ENCODE measurements at regions not wholly inside any gene's neighbourhood (a gene's known extent, or its start where the extent isn't known, plus 50 kb on each side); places are given as distances from the start of the nearest gene placed in this dataset.

- no peak for DNase-seq (ENCODE audit: low read depth in 2 of 2)
- H3K4me3 ChIP-seq (replicated peaks in 1 of 2; ENCODE audit: low read depth in 2 of 2, low read length in 2 of 2): no peak overlapping the region
- TF ChIP-seq CTCF (IDR thresholded peaks at IDR 0.05; ENCODE audit: low read depth, low read length): no peak
Observed at GRCh38 chr15:93361703-93362102, 272.7 kb upstream of the RGMA start.

GRCh38 chr15:93360976-93361375 lies 272.0 kb upstream of the RGMA start:
- TF ChIP-seq CTCF (IDR thresholded peaks at IDR 0.05; ENCODE audit: low read depth, low read length): no peak
- H3K4me3 ChIP-seq (replicated peaks in 1 of 2; ENCODE audit: low read depth in 2 of 2, low read length in 2 of 2): no peak overlapping the region
- no peak for DNase-seq (ENCODE audit: low read depth in 2 of 2)

- DNase-seq (ENCODE audit: low read depth in 2 of 2): no peak
- no peak overlapping the region for H3K4me3 ChIP-seq (replicated peaks in 1 of 2; ENCODE audit: low read depth in 2 of 2, low read length in 2 of 2)
- TF ChIP-seq CTCF (IDR thresholded peaks at IDR 0.05; ENCODE audit: low read depth, low read length): no peak
Observed at GRCh38 chr15:93360318-93360717, 271.3 kb upstream of the RGMA start.

GRCh38 chr15:93359425-93360131 lies 270.6 kb upstream of the RGMA start:
- no peak for DNase-seq (ENCODE audit: low read depth in 2 of 2)
- no peak for TF ChIP-seq CTCF (IDR thresholded peaks at IDR 0.05; ENCODE audit: low read depth, low read length)
- no peak overlapping the region for H3K4me3 ChIP-seq (replicated peaks in 1 of 2; ENCODE audit: low read depth in 2 of 2, low read length in 2 of 2)

GRCh38 chr15:93359060-93359408 lies 270.0 kb upstream of the RGMA start:
- no peak for DNase-seq (ENCODE audit: low read depth in 2 of 2)
- H3K4me3 ChIP-seq (replicated peaks in 1 of 2; ENCODE audit: low read depth in 2 of 2, low read length in 2 of 2): no peak overlapping the region

GRCh38 chr15:93358166-93359059 lies 269.4 kb upstream of the RGMA start:
- no peak overlapping the region for H3K4me3 ChIP-seq (replicated peaks in 1 of 2; ENCODE audit: low read depth in 2 of 2, low read length in 2 of 2)
- DNase-seq (ENCODE audit: low read depth in 2 of 2): no peak
- no peak for TF ChIP-seq CTCF (IDR thresholded peaks at IDR 0.05; ENCODE audit: low read depth, low read length)

More at GRCh38 chr15:93359060-93359408, 270.0 kb upstream of the RGMA start:
- TF ChIP-seq CTCF (IDR thresholded peaks at IDR 0.05; ENCODE audit: low read depth, low read length): no peak

Data from cardiac fibroblast (primary cell).